T follicular helper cell (primary cell): ENCODE measurements at regions not wholly inside any gene's neighbourhood (a gene's known extent, or its start where the extent isn't known, plus 50 kb on each side); places are given as distances from the start of the nearest gene placed in this dataset.
"Not testable (repeated sequence)": the region's sequence is repeated elsewhere in the genome, so short reads cannot be mapped to it uniquely, and the experiment has no call there.

ENCODE experiments used
- DNase-seq: peaks from one replicate; pipeline ENCODE4 v3.0.0-alpha.2; 2020; ENCODE audit warnings: low read depth

- DNase-seq = no peak
Measured at GRCh38 chr9:81430727-81431126, 258.6 kb downstream of the TLE1 start.

GRCh38 chr9:81427870-81428269 lies 261.5 kb downstream of the TLE1 start:
- DNase-seq = no peak

GRCh38 chr9:81424431-81424830 lies 264.9 kb downstream of the TLE1 start:
- no peak for DNase-seq

GRCh38 chr9:81423589-81424326 lies 265.6 kb downstream of the TLE1 start:
- DNase-seq = no peak

GRCh38 chr9:81421090-81421489 lies 268.3 kb downstream of the TLE1 start:
- DNase-seq = not testable (repeated sequence)

- no peak for DNase-seq
Measured at GRCh38 chr9:81420024-81420423, 269.3 kb downstream of the TLE1 start.

- DNase-seq = no peak
Measured at GRCh38 chr9:81417941-81418340, 271.4 kb downstream of the TLE1 start.

GRCh38 chr9:81417299-81417675 lies 272.1 kb downstream of the TLE1 start:
- no peak for DNase-seq

- DNase-seq = no peak
Measured at GRCh38 chr9:81416476-81417298, 272.7 kb downstream of the TLE1 start.

GRCh38 chr9:81414836-81415235 lies 274.5 kb downstream of the TLE1 start:
- DNase-seq = no peak

GRCh38 chr9:81411961-81412360 lies 277.4 kb downstream of the TLE1 start:
- no peak for DNase-seq

- DNase-seq = no peak
Measured at GRCh38 chr9:81410201-81410600, 279.1 kb downstream of the TLE1 start.

GRCh38 chr9:81408951-81409350 lies 280.4 kb downstream of the TLE1 start:
- DNase-seq = no peak

- DNase-seq = no peak
Measured at GRCh38 chr9:81404931-81405598, 284.3 kb downstream of the TLE1 start.

GRCh38 chr9:81397481-81398381 lies 291.6 kb downstream of the TLE1 start:
- no peak for DNase-seq

GRCh38 chr9:81396528-81396927 lies 292.8 kb downstream of the TLE1 start:
- DNase-seq = no peak

GRCh38 chr9:81395676-81396054 lies 293.7 kb downstream of the TLE1 start:
- no peak for DNase-seq

- no peak for DNase-seq
Measured at GRCh38 chr9:81394881-81395675, 294.3 kb downstream of the TLE1 start.

- DNase-seq = no peak
Measured at GRCh38 chr9:81393985-81394811, 295.1 kb downstream of the TLE1 start.

GRCh38 chr9:81391457-81391825 lies 297.9 kb downstream of the TLE1 start:
- DNase-seq = no peak
